ENCODE measurements at regions not wholly inside any gene's neighbourhood (a gene's known extent, or its start where the extent isn't known, plus 50 kb on each side); places are given as distances from the start of the nearest gene placed in this dataset.

DNA sequence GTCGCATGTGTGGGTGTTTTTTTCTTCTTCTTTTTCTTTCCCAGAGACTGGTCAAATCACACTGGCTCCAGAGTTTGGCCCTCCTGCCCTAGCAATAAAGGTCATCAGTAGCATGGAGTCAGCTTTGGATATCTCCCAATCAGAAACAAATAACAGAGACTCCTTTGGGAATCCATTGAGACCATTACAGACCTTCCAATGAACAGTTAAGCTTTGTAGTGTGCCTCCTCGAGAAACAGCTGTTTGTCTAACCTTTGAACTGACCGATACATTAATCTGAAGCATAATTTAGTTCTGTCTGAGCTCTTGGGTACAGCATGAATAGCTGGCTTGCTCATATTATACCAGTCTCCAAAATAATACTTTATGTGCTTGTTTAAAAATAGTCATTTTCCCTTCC lies 1103.2 kb downstream of the GATA3 start:
- TF ChIP-seq POLR2A (IDR thresholded peaks at IDR 0.05) = no peak
- TF ChIP-seq, protein P1, sequence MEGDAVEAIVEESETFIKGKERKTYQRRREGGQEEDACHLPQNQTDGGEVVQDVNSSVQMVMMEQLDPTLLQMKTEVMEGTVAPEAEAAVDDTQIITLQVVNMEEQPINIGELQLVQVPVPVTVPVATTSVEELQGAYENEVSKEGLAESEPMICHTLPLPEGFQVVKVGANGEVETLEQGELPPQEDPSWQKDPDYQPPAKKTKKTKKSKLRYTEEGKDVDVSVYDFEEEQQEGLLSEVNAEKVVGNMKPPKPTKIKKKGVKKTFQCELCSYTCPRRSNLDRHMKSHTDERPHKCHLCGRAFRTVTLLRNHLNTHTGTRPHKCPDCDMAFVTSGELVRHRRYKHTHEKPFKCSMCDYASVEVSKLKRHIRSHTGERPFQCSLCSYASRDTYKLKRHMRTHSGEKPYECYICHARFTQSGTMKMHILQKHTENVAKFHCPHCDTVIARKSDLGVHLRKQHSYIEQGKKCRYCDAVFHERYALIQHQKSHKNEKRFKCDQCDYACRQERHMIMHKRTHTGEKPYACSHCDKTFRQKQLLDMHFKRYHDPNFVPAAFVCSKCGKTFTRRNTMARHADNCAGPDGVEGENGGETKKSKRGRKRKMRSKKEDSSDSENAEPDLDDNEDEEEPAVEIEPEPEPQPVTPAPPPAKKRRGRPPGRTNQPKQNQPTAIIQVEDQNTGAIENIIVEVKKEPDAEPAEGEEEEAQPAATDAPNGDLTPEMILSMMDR (IDR thresholded peaks at IDR 0.05) = no peak

Data from thyroid gland (tissue), 4 donors.